ENCODE measurements at regions not wholly inside any gene's neighbourhood (a gene's known extent, or its start where the extent isn't known, plus 50 kb on each side); places are given as distances from the start of the nearest gene placed in this dataset.

DNA sequence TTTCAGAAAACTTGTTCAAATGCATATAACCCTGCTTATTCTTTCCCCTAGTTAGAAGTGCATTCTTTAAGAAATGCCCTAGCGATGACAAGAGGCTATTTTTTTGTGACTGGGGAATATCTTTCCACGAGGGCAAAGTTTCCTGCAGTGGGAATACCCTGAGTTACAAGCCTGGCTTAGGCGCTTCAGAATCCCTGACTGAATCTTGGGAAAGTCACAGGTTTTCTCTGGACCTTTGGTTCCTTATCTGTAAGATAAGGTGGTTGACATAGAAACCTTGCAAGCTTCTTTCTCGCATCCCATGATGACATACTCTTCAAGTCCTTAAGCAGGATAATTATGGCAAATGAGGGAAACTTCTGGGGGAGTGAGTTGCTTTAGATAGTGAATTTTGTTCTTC lies 80.5 kb upstream of the FZD8 start:
- intact Hi-C loops (cut with DNase I), result no loop called here
- H3K27me3 ChIP-seq, result peaks cover 0 to 8% (median 0%) of the 10 kb centered on the region in 9 donors
- DNase-seq (no peak), ATAC-seq (no peak)
- no peak overlapping the region for H3K27ac ChIP-seq
- no peaks in the 10 kb centered on the region for H3K36me3 ChIP-seq
- H3K4me1 ChIP-seq, result no peaks in the 10 kb centered on the region
- WGBS, 4 donors, result 64 to 82% (median 76%) methylated on average over 4 of the region's 4 CpGs
- no peak overlapping the region for H3K4me3 ChIP-seq
- TF ChIP-seq, protein P1, sequence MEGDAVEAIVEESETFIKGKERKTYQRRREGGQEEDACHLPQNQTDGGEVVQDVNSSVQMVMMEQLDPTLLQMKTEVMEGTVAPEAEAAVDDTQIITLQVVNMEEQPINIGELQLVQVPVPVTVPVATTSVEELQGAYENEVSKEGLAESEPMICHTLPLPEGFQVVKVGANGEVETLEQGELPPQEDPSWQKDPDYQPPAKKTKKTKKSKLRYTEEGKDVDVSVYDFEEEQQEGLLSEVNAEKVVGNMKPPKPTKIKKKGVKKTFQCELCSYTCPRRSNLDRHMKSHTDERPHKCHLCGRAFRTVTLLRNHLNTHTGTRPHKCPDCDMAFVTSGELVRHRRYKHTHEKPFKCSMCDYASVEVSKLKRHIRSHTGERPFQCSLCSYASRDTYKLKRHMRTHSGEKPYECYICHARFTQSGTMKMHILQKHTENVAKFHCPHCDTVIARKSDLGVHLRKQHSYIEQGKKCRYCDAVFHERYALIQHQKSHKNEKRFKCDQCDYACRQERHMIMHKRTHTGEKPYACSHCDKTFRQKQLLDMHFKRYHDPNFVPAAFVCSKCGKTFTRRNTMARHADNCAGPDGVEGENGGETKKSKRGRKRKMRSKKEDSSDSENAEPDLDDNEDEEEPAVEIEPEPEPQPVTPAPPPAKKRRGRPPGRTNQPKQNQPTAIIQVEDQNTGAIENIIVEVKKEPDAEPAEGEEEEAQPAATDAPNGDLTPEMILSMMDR (IDR thresholded peaks at IDR 0.05), result no peak
- TF ChIP-seq POLR2A (IDR thresholded peaks at IDR 0.05), result no peak
- H3K9me3 ChIP-seq, result no peaks in the 10 kb centered on the region

- DNase-seq, result no peak
- Histone ChIP-seq H3K9me3 (no peaks in the 10 kb centered on the region), H3K4me3 (no peak overlapping the region), H3K36me3 (no peaks in the 10 kb centered on the region), H3K27me3 (peaks cover 0 to 8% (median 0%) of the 10 kb centered on the region in 9 donors), H3K4me1 (no peaks in the 10 kb centered on the region), H3K27ac (no peak overlapping the region)
- WGBS, 4 donors, result 93 to 97% (median 94%) methylated on average over 5 of the region's 5 CpGs
- TF ChIP-seq, protein P1 (IDR thresholded peaks at IDR 0.05), result no peak
- TF ChIP-seq POLR2A (IDR thresholded peaks at IDR 0.05), result no peak
- no peak for ATAC-seq
- intact Hi-C loops (cut with DNase I), result no loop called here
These were observed 80.1 kb upstream of the FZD8 start for GRCh38 chr10:35722226-35722625.

GRCh38 chr10:35720366-35720765 lies 78.3 kb upstream of the FZD8 start:
- TF ChIP-seq POLR2A (IDR thresholded peaks at IDR 0.05), result no peak
- TF ChIP-seq, protein P1 (IDR thresholded peaks at IDR 0.05), result no peak
- Histone ChIP-seq H3K36me3 (no peaks in the 10 kb centered on the region), H3K9me3 (no peaks in the 10 kb centered on the region), H3K27me3 (peaks cover 0 to 8% (median 0%) of the 10 kb centered on the region in 9 donors), H3K27ac (no peak overlapping the region), H3K4me3 (no peak overlapping the region), H3K4me1 (no peaks in the 10 kb centered on the region)
- intact Hi-C loops (cut with DNase I), result no loop called here
- no peak for DNase-seq
- 72 to 77% (median 76%) methylated on average over 2 of the region's 2 CpGs for WGBS, 4 donors
- no peak for ATAC-seq

GRCh38 chr10:35716776-35717175 lies 74.7 kb upstream of the FZD8 start:
- Histone ChIP-seq H3K4me1 (peaks cover 0 to 14% (median 0%) of the 10 kb centered on the region in 12 donors), H3K36me3 (no peaks in the 10 kb centered on the region), H3K4me3 (no peak overlapping the region), H3K9me3 (peaks cover 0 to 4% (median 0%) of the 10 kb centered on the region in 12 donors), H3K27me3 (no peaks in the 10 kb centered on the region), H3K27ac (no peak overlapping the region)
- intact Hi-C loops (cut with DNase I), result no loop called here
- DNase-seq (no peak), ATAC-seq (no peak)
- TF ChIP-seq, protein P1 (IDR thresholded peaks at IDR 0.05), result no peak
- TF ChIP-seq POLR2A (IDR thresholded peaks at IDR 0.05), result no peak
- 78 to 91% (median 85%) methylated on average over 1 of the region's 1 CpG for WGBS, 4 donors
